HFFc6 (cell line): ENCODE measurements at regions not wholly inside any gene's neighbourhood (a gene's known extent, or its start where the extent isn't known, plus 50 kb on each side); places are given as distances from the start of the nearest gene placed in this dataset.

ENCODE experiments used
- DNase-seq: peaks from one replicate; pipeline ENCODE4 v3.0.0-alpha.2; 2018
- H3K27ac Mint-ChIP-seq: 2 replicates; pipeline ENCODE4 v1.8.0; 2020; ENCODE audit warnings: mild to moderate bottlenecking, mixed read lengths
- H3K27me3 Mint-ChIP-seq: 2 replicates; pipeline ENCODE4 v1.8.0; 2021; ENCODE audit warnings: mild to moderate bottlenecking, moderate library complexity, mixed read lengths; ENCODE audit not compliant: insufficient read depth
- H3K36me3 Mint-ChIP-seq: 2 replicates; pipeline ENCODE4 v1.8.0; 2021; ENCODE audit warnings: low read depth, mixed read lengths
- H3K4me1 Mint-ChIP-seq: 2 replicates; pipeline ENCODE4 v1.8.0; 2020; ENCODE audit warnings: low read depth, mixed read lengths
- H3K4me3 Mint-ChIP-seq: 2 replicates; pipeline ENCODE4 v1.8.0; 2020; ENCODE audit warnings: mild to moderate bottlenecking, moderate library complexity, mixed read lengths
- H3K9me3 Mint-ChIP-seq: 2 replicates; pipeline ENCODE4 v1.8.0; 2020; ENCODE audit warnings: mild to moderate bottlenecking, mixed read lengths
- CTCF ChIP-seq: fragments of 200-600 bp; sonication (generic); IDR thresholded peaks from 2 replicates; pipeline ENCODE4 v1.5.0; 2021; ENCODE audit warnings: antibody characterized with exemption, mild to moderate bottlenecking

- peaks cover 13% of the 10 kb centered on the region for H3K36me3 Mint-ChIP-seq
- H3K4me3 Mint-ChIP-seq: no peak overlapping the region
- TF ChIP-seq CTCF: no peak
- no peaks in the 10 kb centered on the region for H3K27me3 Mint-ChIP-seq
- H3K27ac Mint-ChIP-seq: no peak overlapping the region
- DNase-seq: no peak
- no peaks in the 10 kb centered on the region for H3K4me1 Mint-ChIP-seq
- H3K9me3 Mint-ChIP-seq: peaks cover 60% of the 10 kb centered on the region
These were observed 923.5 kb downstream of the UQCRFS1 start for GRCh38 chr19:28289295-28290063.

- Mint-ChIP-seq H3K27me3 (no peaks in the 10 kb centered on the region), H3K27ac (no peak overlapping the region), H3K9me3 (peaks cover 64% of the 10 kb centered on the region), H3K4me1 (no peaks in the 10 kb centered on the region), H3K4me3 (no peak overlapping the region), H3K36me3 (peaks cover 13% of the 10 kb centered on the region)
- TF ChIP-seq CTCF: no peak
- no peak for DNase-seq
These were observed 924.2 kb downstream of the UQCRFS1 start for GRCh38 chr19:28288572-28289264.

GRCh38 chr19:28285917-28286316, 927.0 kb downstream of the UQCRFS1 start:
- Mint-ChIP-seq H3K36me3 (peaks cover 4% of the 10 kb centered on the region; the same call in 1 of the 2 replicates), H3K4me1 (no peaks in the 10 kb centered on the region), H3K27me3 (peaks cover 1% of the 10 kb centered on the region; the same call in 1 of the 2 replicates), H3K4me3 (no peak overlapping the region), H3K9me3 (peaks cover 50% of the 10 kb centered on the region), H3K27ac (no peak overlapping the region)
- DNase-seq: no peak
- no peak for TF ChIP-seq CTCF

GRCh38 chr19:28285078-28285477, 927.9 kb downstream of the UQCRFS1 start:
- no peaks in the 10 kb centered on the region for H3K4me1 Mint-ChIP-seq
- peaks cover 45% of the 10 kb centered on the region for H3K9me3 Mint-ChIP-seq
- H3K36me3 Mint-ChIP-seq: peaks cover 4% of the 10 kb centered on the region; the same call in 1 of the 2 replicates
- no peak overlapping the region for H3K4me3 Mint-ChIP-seq
- peaks cover 1% of the 10 kb centered on the region; the same call in 1 of the 2 replicates for H3K27me3 Mint-ChIP-seq
- no peak for TF ChIP-seq CTCF
- H3K27ac Mint-ChIP-seq: no peak overlapping the region
- no peak for DNase-seq

- no peak for TF ChIP-seq CTCF
- Mint-ChIP-seq H3K27ac (no peak overlapping the region), H3K27me3 (peaks cover 1% of the 10 kb centered on the region; the same call in 1 of the 2 replicates), H3K9me3 (peaks cover 52% of the 10 kb centered on the region), H3K4me1 (no peaks in the 10 kb centered on the region), H3K36me3 (peaks cover 4% of the 10 kb centered on the region; the same call in 1 of the 2 replicates), H3K4me3 (no peak overlapping the region)
- DNase-seq: no peak
These were observed 928.6 kb downstream of the UQCRFS1 start for GRCh38 chr19:28284389-28284788.
